ENCODE measurements at regions not wholly inside any gene's neighbourhood (a gene's known extent, or its start where the extent isn't known, plus 50 kb on each side); places are given as distances from the start of the nearest gene placed in this dataset.

DNA sequence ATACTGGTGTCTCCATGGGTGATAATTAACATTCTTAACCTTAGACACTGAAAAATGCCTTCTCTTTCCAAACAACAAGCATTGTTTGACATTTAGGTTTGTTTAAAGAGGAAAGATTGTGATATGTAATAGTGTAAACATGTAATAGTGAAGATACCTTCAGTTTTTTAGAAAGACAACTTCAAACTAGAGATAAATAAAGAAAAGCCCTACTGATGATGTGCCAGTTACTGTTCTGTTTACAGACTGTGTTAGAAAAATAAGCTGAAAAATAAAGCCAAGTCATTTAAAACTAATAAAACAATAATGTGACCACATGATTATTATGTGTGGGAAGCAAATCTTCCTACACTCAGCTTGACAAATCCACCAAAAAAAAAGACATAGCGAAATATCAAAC is 2035.3 kb upstream of the TENM3 start:
- DNase-seq, result no peak

DNA sequence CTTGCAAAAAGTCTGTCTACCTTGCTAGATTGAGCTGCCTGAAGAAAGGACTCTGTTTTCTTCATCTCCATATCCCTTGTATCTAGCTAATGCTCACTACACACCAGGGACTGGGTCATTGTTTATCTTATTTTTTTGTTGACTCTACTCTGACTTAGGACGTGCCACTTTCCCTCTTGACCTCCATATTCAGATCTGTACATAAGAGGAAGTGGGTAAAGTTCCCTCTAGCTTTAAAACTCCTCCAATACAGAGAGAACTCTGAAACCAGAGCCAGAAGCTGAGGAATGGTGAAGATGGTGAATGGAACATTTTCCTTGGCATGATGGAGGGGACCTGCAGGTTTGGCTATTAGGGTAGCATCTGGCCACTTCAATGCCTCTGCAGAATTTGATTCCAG is 2026.1 kb upstream of the TENM3 start:
- no peak for DNase-seq

GRCh38 chr4:180219080-180219479 is 2024.1 kb upstream of the TENM3 start:
- DNase-seq, result no peak

GRCh38 chr4:180225977-180226376 is 2017.2 kb upstream of the TENM3 start:
- DNase-seq, result no peak

DNA sequence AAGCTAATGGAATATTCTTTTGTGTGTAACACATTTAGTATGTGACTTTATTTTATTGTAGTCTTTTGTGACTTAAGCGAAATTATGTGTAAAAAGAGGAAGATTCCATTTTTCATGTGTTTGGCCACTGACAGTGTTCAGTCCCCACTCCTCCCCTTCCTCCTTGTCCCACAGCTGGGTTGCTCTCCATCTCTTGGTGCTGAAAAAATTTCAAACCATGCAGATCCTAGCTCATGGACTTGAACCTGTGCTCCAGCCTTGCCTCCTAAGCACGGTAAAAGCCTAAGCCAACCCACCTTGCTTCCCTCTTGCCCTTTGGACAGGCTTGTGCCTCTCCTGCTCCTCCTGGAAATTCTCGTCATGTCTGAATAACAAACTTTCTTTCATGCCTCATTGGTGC is 2008.5 kb upstream of the TENM3 start:
- no peak for DNase-seq

DNA sequence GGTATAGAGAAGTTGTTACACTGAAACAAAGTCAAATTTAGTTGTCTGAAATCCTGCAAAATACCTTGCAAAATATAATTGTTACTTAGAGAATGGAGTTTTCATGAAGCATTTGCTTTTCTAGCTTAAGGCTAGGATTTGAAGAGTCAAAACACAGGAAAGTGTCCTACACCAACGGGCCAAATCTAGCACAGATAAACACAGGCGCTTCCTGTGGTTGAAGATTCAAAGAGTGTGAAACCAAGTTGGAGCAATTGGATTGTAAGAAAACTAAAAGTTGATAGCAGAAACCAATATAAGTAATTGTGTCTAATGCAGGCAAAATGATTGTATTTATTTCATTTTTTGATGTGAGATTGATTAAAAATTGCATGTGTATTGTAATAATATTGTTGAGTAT is 2002.5 kb upstream of the TENM3 start:
- no peak for DNase-seq

DNA sequence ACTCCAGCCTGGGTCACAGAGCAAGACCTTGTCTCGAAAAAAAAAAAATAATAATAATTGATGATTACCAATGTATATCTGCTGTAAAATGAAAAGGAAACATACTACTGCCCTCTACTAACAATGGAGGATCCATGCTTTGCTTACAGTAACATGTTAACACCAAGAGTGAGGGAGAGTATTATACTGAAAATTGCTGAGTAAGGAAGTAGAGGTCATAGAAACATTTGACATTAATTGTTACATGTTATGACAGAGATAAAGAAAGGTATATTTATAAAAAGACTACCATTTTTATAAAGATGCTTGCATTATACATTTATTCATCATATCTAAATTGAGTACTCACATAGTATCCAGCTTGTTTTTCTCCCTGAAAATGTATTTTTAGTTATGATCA is 1989.8 kb upstream of the TENM3 start:
- no peak for DNase-seq

DNA sequence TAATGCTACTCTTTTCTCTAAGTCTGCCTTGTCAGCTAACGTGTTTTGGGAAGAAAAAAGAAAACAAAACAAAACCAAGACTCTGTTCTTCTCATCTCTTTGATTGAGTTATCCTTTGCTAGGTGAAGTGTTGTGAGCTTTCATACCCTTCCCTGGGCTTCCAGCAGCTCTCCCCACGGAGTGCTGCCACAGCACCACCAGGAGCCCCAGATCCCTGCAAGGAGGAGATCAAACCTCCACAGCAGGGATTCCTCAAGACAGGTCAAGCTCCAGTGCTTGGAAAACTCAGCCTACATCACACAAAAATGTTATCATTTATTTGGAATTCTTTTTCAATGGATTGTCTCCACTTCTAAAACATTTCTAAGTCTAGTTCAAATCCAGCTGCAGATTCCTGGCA is 1981.9 kb upstream of the TENM3 start:
- DNase-seq, result no peak

- DNase-seq, result no peak
Measured at GRCh38 chr4:180280076-180280475, 1963.1 kb upstream of the TENM3 start.

- DNase-seq, result no peak
Measured at GRCh38 chr4:180280726-180281297, 1962.4 kb upstream of the TENM3 start.

DNA sequence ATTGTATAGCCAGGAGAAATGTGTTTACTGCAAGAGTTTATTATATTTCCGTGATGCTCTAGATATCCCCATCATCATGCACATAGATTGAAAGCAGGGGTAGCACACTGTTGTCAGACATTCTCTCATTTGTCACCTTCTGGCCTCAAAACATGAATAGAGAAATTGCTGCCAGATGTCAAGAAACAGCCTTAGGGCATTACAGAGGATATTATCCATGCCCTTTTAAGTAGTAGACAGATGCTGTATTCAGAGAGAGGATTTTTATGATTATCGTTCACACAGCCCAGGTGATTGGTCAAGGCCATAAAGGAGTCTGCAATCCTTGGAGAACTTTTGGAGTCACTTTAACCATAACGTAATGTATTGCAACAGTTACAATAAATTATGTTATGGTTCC is 1961.5 kb upstream of the TENM3 start:
- no peak for DNase-seq

DNA sequence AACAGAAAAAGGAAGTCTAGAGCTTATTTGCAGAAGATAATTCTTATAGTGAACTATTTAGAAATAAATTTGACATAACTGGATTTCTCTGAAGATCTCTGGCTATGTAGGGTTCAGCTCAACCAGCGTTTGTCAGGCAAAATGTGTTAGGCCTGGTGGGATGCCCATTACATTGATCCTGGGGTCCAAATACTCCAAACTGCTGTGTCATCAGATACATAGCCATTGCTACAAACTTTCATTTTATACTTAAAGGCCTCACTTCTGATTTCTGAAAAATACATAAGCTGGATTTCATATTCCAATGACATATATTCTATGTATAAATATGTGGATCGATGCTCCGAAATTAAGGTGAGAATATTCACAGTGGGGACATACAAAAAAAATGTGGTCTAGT is 1958.9 kb upstream of the TENM3 start:
- no peak for DNase-seq

DNA sequence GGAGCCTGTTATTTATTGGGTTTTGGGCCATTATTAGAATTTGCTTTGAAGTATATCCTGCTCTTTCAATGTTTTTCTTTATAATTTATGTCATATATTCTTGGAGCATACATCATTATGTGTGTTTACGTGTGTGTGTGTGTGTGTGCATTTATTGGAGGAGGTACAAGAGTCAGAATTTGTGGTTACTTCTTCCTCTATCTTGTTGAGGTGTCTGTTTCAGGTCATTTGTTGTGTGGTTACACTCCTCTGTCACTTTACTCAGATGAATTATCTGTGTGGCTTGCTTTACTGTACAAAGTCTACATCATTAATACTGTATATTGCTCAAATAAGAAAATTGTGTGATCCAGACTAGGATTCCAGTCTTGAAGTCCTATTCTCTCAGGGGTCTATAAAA is 1957.4 kb upstream of the TENM3 start:
- DNase-seq, result no peak

DNA sequence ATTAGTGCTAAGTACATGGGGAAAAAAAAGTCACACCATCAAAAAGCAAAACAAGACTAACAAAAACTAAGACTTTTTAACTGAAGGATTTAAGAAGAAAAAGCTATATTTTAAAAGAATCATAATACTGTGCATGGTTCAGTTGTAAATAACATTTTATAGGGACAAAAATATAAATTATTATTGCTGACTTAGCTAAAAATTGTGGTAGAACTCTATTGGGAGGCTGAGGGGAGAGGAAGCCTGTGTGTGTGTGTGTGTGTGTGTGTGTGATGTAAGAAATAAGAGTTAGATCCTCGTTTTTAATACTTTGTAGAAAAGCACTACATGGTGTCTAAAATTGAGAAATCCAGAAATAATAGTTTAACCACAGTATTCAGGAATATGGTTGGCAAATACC is 1950.9 kb upstream of the TENM3 start:
- no peak for DNase-seq

DNA sequence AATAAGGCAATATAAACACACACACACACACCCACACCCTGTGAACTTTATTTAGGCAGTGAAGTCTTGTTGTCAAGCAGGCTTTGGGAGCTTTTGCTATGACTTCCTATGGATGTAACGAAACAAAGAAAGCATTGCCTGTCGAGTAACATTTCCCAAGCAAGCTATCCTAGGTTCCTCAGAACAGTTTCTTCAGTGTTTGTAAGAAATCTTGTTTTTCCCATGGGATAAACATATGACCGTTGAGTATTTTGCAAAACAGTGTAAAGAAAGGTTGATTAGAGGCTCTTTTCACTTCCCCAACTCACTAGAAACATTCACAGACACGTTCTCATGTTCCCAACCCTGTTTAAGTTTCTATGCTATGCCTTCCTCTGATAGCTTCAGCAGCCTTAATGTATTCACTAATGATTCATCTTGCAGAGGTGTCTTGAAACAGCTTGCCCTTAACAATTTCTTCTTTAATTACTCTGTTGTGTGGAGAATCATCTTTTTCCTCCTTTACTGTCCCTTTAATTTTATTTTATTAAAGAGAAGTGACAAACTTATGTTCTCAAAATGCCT is 1947.1 kb upstream of the TENM3 start:
- no peak for DNase-seq

GRCh38 chr4:180304321-180304720 is 1938.9 kb upstream of the TENM3 start:
- DNase-seq, result no peak

GRCh38 chr4:180310616-180311015 is 1932.6 kb upstream of the TENM3 start:
- no peak for DNase-seq

DNA sequence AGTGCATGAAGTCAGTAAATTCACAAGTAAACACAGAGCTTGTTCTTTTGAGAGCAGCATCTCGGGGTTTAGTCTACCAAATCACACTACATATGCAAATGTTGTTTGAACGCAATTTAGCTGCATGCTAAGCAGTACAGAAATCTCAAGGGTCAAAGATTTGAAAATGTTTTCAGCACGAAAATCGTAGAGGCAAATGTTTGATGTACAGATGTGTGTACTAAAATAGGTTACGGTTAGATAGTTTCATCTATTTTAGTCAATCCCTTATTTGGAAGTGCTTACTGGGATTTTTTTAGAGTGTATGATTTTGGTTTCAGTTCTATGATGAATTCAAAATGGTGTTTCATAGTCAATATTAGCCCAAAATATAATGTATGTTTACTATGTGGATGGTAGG is 1928.2 kb upstream of the TENM3 start:
- DNase-seq, result no peak

GRCh38 chr4:180330521-180330920 is 1912.7 kb upstream of the TENM3 start:
- no peak for DNase-seq

- DNase-seq, result no peak
Measured at GRCh38 chr4:180333162-180333561, 1910.0 kb upstream of the TENM3 start.

GRCh38 chr4:180335566-180335965 is 1907.6 kb upstream of the TENM3 start:
- no peak for DNase-seq

- no peak for DNase-seq
Measured at GRCh38 chr4:180336494-180337090, 1906.6 kb upstream of the TENM3 start.

- DNase-seq, result no peak
Measured at GRCh38 chr4:180341926-180342325, 1901.3 kb upstream of the TENM3 start.

- DNase-seq, result no peak
Measured at GRCh38 chr4:180350901-180351300, 1892.3 kb upstream of the TENM3 start.

GRCh38 chr4:180356766-180357165 is 1886.4 kb upstream of the TENM3 start:
- DNase-seq, result no peak

Data from suppressor macrophage treated with lipopolysaccharide for 1 hour (primary cell).